ENCODE measurements at regions not wholly inside any gene's neighbourhood (a gene's known extent, or its start where the extent isn't known, plus 50 kb on each side); places are given as distances from the start of the nearest gene placed in this dataset.

- TF ChIP-seq, protein P1, sequence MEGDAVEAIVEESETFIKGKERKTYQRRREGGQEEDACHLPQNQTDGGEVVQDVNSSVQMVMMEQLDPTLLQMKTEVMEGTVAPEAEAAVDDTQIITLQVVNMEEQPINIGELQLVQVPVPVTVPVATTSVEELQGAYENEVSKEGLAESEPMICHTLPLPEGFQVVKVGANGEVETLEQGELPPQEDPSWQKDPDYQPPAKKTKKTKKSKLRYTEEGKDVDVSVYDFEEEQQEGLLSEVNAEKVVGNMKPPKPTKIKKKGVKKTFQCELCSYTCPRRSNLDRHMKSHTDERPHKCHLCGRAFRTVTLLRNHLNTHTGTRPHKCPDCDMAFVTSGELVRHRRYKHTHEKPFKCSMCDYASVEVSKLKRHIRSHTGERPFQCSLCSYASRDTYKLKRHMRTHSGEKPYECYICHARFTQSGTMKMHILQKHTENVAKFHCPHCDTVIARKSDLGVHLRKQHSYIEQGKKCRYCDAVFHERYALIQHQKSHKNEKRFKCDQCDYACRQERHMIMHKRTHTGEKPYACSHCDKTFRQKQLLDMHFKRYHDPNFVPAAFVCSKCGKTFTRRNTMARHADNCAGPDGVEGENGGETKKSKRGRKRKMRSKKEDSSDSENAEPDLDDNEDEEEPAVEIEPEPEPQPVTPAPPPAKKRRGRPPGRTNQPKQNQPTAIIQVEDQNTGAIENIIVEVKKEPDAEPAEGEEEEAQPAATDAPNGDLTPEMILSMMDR (IDR thresholded peaks at IDR 0.05; ENCODE audit: control insufficient read depth, insufficient read depth, low read depth, low read length, missing control alignments) = no peak
Measured at GRCh38 chr21:22201669-22202068, 1203.5 kb downstream of the NCAM2 start.

GRCh38 chr21:22209304-22209700, 1211.1 kb downstream of the NCAM2 start:
- no peak for DNase-seq (ENCODE audit: low read depth)
- H3K4me3 ChIP-seq (ENCODE audit: control insufficient read depth, low read depth, low read length) = no peak overlapping the region
- TF ChIP-seq, protein P1 (IDR thresholded peaks at IDR 0.05; ENCODE audit: control insufficient read depth, insufficient read depth, low read depth, low read length, missing control alignments) = no peak

More at GRCh38 chr21:22201669-22202068, 1203.5 kb downstream of the NCAM2 start:
- no peak for DNase-seq (ENCODE audit: low read depth)
- H3K4me3 ChIP-seq (ENCODE audit: control insufficient read depth, low read depth, low read length) = no peak overlapping the region

DNA sequence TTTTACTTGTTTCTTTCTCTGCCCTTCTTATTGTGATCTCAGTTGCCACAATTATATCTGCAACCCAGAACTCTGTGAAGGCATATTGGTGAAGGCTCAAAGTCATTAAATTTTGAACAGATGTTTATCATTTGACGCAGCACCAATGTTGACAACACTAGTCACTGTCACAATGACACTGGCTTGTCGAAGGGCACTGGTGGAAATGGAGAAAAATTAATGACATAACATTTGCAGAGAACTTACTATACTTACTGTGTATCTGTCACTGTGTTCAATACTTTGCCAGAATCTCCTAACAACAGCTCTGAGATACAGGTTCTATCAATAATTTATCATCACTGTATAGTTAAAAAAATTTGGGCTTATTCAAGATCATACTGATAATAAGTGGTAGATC, 1213.7 kb downstream of the NCAM2 start:
- TF ChIP-seq, protein P1 (IDR thresholded peaks at IDR 0.05; ENCODE audit: control insufficient read depth, insufficient read depth, low read depth, low read length, missing control alignments) = no peak
- H3K4me3 ChIP-seq (ENCODE audit: control insufficient read depth, low read depth, low read length) = no peak overlapping the region
- DNase-seq (ENCODE audit: low read depth) = no peak

DNA sequence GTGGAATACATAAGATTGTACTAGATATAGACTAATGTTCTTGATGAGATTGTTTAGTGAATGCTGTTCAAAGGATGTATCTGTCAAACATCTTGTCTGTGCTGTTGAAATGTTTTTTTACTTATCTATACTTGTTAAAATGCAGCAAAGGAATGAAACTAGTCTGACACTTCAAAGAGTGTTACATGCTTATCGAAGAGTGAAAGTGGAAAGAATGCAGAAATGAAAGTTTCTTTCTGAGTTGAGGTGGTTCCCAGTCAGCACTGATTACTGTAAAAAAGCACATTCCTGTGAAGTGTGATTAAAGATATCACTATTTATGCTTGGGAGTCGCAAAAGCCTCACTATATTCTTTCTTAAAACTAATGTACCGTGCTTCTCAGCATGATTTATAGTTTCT, 1225.2 kb downstream of the NCAM2 start:
- TF ChIP-seq, protein P1 (IDR thresholded peaks at IDR 0.05; ENCODE audit: control insufficient read depth, insufficient read depth, low read depth, low read length, missing control alignments) = no peak
- H3K4me3 ChIP-seq (ENCODE audit: control insufficient read depth, low read depth, low read length) = no peak overlapping the region
- no peak for DNase-seq (ENCODE audit: low read depth)

DNA sequence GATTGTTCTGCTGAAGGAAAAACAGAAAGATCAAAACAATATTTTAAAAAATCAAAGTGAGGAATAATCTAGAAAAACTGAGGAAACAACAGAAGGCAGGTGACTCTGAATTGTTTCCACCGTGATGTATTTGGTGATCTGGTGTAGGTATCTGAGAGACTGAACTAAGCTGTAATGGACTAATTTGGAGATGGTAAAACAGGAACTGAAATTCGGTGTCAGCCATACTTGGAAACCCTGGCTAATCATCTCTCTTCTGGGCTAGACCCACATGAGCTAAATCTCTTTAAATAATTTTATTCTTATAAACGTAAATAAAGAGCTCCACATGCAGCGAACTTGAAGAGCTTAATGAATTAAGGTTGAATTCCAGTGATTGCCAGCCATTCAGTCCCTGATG, 1226.1 kb downstream of the NCAM2 start:
- H3K4me3 ChIP-seq (ENCODE audit: control insufficient read depth, low read depth, low read length) = no peak overlapping the region
- no peak for DNase-seq (ENCODE audit: low read depth)
- TF ChIP-seq, protein P1 (IDR thresholded peaks at IDR 0.05; ENCODE audit: control insufficient read depth, insufficient read depth, low read depth, low read length, missing control alignments) = no peak

GRCh38 chr21:22225299-22225698, 1227.1 kb downstream of the NCAM2 start:
- H3K4me3 ChIP-seq (ENCODE audit: control insufficient read depth, low read depth, low read length) = no peak overlapping the region
- TF ChIP-seq, protein P1 (IDR thresholded peaks at IDR 0.05; ENCODE audit: control insufficient read depth, insufficient read depth, low read depth, low read length, missing control alignments) = no peak
- no peak for DNase-seq (ENCODE audit: low read depth)

DNA sequence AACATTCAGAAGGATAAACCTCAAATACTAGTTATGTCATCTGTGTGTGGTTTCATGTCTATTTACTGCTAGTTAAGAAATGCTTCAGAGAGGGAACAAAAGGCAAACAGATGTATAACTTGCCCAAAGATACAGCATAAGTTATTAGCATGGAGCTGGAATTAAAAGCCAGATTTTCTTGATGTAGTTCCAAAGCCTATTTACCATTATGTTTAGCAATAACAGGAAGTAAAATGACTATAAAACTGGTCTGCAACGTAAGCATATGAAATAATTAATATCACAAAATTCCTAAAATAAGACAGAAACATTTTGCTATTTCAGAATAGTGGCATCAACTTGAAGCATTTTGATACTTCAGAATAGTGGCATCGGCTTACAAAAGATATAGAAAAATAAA, 1232.8 kb downstream of the NCAM2 start:
- H3K4me3 ChIP-seq (ENCODE audit: control insufficient read depth, low read depth, low read length) = no peak overlapping the region
- TF ChIP-seq, protein P1 (IDR thresholded peaks at IDR 0.05; ENCODE audit: control insufficient read depth, insufficient read depth, low read depth, low read length, missing control alignments) = no peak
- DNase-seq (ENCODE audit: low read depth) = no peak
